ENCODE measurements at regions not wholly inside any gene's neighbourhood (a gene's known extent, or its start where the extent isn't known, plus 50 kb on each side); places are given as distances from the start of the nearest gene placed in this dataset.

DNA sequence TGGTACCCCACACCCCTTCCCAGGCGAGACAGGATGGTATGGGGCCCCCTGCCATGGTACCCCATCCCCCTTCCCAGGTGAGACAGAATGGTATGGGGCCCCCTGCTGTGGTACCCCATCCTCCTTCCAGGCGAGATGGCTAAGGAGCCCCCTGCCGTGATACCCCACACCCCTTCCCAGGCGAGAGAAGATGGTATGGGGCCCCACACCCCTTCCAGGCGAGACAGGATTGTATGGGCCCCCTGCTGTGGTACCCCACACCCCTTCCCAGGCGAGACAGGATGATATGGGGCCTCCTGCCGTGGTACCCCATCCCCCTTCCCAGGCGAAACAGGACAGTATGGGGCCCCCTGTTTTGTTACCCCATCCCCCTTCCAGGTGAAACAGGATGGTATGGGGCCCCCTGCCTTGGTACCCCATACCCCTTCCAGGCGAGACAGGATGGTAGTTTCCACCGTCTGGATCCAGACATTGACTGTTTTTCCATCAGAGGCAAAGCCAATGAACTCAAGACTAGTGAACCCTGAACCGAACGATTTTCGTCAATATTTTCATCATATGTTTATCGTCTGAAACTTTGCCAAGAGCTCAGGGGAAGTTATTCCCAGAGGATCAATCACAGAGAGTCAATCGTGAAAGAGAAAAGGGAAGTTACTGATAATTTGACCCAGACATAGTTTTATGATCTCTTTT is 75.0 kb downstream of the MYCN start:
- H3K9me3 ChIP-seq = no peaks in the 10 kb centered on the region
- intact Hi-C loops (cut with DNase I) = no loop called here
- TF ChIP-seq POLR2A (IDR thresholded peaks at IDR 0.05) = no peak
- TF ChIP-seq, protein P1, sequence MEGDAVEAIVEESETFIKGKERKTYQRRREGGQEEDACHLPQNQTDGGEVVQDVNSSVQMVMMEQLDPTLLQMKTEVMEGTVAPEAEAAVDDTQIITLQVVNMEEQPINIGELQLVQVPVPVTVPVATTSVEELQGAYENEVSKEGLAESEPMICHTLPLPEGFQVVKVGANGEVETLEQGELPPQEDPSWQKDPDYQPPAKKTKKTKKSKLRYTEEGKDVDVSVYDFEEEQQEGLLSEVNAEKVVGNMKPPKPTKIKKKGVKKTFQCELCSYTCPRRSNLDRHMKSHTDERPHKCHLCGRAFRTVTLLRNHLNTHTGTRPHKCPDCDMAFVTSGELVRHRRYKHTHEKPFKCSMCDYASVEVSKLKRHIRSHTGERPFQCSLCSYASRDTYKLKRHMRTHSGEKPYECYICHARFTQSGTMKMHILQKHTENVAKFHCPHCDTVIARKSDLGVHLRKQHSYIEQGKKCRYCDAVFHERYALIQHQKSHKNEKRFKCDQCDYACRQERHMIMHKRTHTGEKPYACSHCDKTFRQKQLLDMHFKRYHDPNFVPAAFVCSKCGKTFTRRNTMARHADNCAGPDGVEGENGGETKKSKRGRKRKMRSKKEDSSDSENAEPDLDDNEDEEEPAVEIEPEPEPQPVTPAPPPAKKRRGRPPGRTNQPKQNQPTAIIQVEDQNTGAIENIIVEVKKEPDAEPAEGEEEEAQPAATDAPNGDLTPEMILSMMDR (IDR thresholded peaks at IDR 0.05) = no peak
- no peak for TF ChIP-seq POLR2AphosphoS5 (IDR thresholded peaks at IDR 0.05; ENCODE audit: insufficient read depth in 1 of 2, low read depth in 1 of 2)
- H3K27me3 ChIP-seq = peaks cover 4% of the 10 kb centered on the region
- H3K4me3 ChIP-seq = no peak overlapping the region
- no peaks in the 10 kb centered on the region for H3K36me3 ChIP-seq
- peaks cover 12% of the 10 kb centered on the region for H3K4me1 ChIP-seq
- DNase-seq (ENCODE audit: extremely low spot score in 2 of 2) = no peak
- H3K27ac ChIP-seq = no peak overlapping the region

DNA sequence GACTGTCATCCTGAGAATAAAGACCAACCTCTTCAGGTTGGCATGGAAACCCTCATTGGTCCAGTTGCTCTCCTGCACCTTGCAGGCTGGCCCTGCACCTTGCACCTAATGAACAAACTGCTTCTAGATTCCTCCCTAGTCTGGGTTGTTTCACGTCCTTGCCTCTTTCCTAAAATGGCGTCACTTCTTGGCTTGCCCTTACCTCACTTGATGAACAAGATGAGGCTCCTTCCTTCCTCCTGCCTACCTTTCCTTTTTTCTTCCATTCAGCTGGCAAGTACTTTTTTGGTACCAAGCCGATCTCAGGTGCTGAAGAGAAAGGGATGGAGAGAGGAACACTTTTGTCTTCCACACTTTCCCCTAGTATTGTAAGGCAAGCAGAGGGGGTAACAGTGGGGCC is 74.5 kb downstream of the MYCN start:
- intact Hi-C loops (cut with DNase I) = no loop called here
- peaks cover 4% of the 10 kb centered on the region for H3K27me3 ChIP-seq
- TF ChIP-seq POLR2AphosphoS5 (IDR thresholded peaks at IDR 0.05; ENCODE audit: insufficient read depth in 1 of 2, low read depth in 1 of 2) (no peak), POLR2A (IDR thresholded peaks at IDR 0.05) (no peak)
- TF ChIP-seq, protein P1 (IDR thresholded peaks at IDR 0.05) = no peak
- H3K36me3 ChIP-seq = no peaks in the 10 kb centered on the region
- no peak overlapping the region for H3K4me3 ChIP-seq
- peaks cover 12% of the 10 kb centered on the region for H3K4me1 ChIP-seq
- no peak overlapping the region for H3K27ac ChIP-seq
- DNase-seq (ENCODE audit: extremely low spot score in 2 of 2) = no peak
- no peaks in the 10 kb centered on the region for H3K9me3 ChIP-seq

DNA sequence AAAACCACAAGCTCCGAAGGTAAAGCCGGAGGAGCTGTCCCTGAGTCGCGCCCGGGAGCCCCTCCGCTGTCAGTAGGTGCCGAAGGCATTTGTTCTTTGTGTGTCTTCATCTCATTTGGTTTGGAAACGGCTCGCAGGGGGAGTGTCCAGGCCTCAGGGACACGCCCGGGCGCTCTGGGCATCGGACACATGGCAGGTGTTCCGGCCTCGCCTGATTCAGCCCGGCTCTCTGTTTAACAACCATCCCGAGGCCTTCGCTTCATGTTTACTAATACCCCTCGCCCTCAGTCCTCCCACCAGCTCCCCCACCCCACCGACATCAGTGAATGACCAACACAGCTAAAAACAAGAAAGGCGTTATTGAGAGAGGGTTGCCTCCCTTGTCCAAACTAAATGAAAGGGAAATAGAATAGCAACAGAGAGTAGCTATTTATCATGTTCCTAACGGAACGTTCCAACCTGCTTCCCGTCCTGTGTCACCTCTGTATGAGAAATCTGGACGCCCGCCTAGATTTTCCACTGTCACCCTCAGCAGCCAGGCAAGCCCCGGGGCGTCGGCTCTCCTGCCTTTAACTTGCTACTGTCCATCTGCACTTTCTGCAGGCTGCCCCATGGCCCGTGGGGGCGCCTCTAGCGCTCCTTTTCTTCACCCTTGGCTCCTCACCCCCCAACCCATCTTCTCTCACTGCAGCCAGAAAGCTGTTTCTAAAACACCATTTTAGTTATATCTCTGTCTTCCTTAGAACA is 73.9 kb downstream of the MYCN start:
- no peak overlapping the region for H3K27ac ChIP-seq
- no peak for TF ChIP-seq POLR2A (IDR thresholded peaks at IDR 0.05)
- TF ChIP-seq, protein P1 (IDR thresholded peaks at IDR 0.05) = no peak
- no peak for TF ChIP-seq POLR2AphosphoS5 (IDR thresholded peaks at IDR 0.05; ENCODE audit: insufficient read depth in 1 of 2, low read depth in 1 of 2)
- peaks cover 12% of the 10 kb centered on the region for H3K4me1 ChIP-seq
- H3K36me3 ChIP-seq = no peaks in the 10 kb centered on the region
- H3K27me3 ChIP-seq = peaks cover 4% of the 10 kb centered on the region
- no peak overlapping the region for H3K4me3 ChIP-seq
- intact Hi-C loops (cut with DNase I) = no loop called here
- no peak for DNase-seq (ENCODE audit: extremely low spot score in 2 of 2)
- no peaks in the 10 kb centered on the region for H3K9me3 ChIP-seq

DNA sequence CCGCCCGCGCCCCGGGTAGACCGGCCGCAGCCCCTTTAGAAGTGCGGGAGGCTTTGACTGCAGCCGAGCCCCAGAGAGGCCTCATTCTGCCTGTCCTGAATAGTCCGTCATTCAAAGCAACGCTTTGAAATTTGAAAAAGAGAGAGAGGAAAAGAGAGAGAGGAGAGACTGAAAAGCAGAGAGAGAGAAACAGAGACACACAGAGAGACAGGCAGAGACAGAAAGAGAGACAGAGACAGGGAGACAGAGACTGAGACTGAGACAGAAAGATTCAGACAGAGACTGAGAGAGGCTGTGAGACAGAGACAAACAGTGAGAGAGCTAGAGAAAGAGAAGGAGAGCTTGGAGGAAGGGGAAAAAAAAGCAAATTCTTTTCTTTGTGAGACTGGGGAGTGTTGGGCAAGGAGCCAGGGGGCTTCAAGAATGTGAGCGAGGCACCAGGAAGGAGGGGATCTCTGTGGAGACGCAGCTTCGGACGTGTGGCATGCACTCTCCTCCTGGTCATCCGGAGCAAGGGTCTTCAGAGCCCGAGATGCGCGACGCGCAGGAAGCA is 73.1 kb downstream of the MYCN start:
- Histone ChIP-seq H3K27ac (no peak overlapping the region), H3K9me3 (no peaks in the 10 kb centered on the region), H3K27me3 (peaks cover 4% of the 10 kb centered on the region), H3K36me3 (no peaks in the 10 kb centered on the region), H3K4me1 (peaks cover 12% of the 10 kb centered on the region), H3K4me3 (no peak overlapping the region)
- intact Hi-C loops (cut with DNase I) = no loop called here
- TF ChIP-seq POLR2AphosphoS5 (IDR thresholded peaks at IDR 0.05; ENCODE audit: insufficient read depth in 1 of 2, low read depth in 1 of 2) (no peak), POLR2A (IDR thresholded peaks at IDR 0.05) (no peak)
- TF ChIP-seq, protein P1 (IDR thresholded peaks at IDR 0.05) = no peak
- no peak for DNase-seq (ENCODE audit: extremely low spot score in 2 of 2)
